ENCODE measurements at regions not wholly inside any gene's neighbourhood (a gene's known extent, or its start where the extent isn't known, plus 50 kb on each side); places are given as distances from the start of the nearest gene placed in this dataset.

DNA sequence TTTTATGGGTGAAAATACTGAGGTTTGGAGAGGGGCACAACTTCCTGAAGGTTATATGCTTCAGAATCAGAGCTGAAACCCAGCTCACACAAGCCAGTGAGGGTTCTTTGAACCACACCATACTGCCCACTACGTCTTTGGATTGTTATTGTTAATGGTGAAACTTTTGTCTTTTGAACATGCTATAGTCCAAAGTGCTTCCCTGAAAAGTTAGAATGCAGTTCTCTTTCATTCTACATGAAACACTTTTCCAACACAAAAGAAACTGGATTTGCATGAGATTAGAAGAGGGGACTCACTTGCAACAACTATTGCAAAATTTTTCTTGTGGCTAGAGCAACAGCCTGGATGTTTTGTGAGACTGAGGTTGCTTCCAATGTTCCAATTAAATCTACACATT, 473.6 kb downstream of the SOX2 start:
- H3K27me3 ChIP-seq (ENCODE audit: control insufficient read depth, insufficient read depth, low read length) = no peaks in the 10 kb centered on the region
- H3K27ac ChIP-seq (ENCODE audit: low read depth in 2 of 2, low read length in 2 of 2) = no peak overlapping the region
- FAIRE-seq = no peak
- H3K4me1 ChIP-seq (ENCODE audit: control insufficient read depth in 2 of 3, insufficient read depth in 2 of 3, low read depth in 1 of 3, low read length in 3 of 3) = no peaks in the 10 kb centered on the region
- no peaks in the 10 kb centered on the region for H3K36me3 ChIP-seq (ENCODE audit: control insufficient read depth in 2 of 3, insufficient read depth in 3 of 3, low read length in 3 of 3)
- H3K9ac ChIP-seq (ENCODE audit: low read length in 3 of 3) = no peak overlapping the region
- TF ChIP-seq CTCF (IDR thresholded peaks at IDR 0.05; ENCODE audit: borderline replicate concordance, extremely low read depth, insufficient read depth) = no peak
- DNase-seq = no peak
- intact Hi-C loops (cut with DNase I) = no loop called here
- H3K4me3 ChIP-seq (ENCODE audit: low read length in 3 of 3) = no peak overlapping the region
- peaks cover 0 to 4% (median 0%) of the 10 kb centered on the region in 3 donors for H3K9me3 ChIP-seq (ENCODE audit: control insufficient read depth in 2 of 3, insufficient read depth in 1 of 3, low read length in 3 of 3)

GRCh38 chr3:182190056-182190455, 478.3 kb downstream of the SOX2 start:
- DNase-seq (no peak), FAIRE-seq (no peak)
- H3K4me1 ChIP-seq (ENCODE audit: control insufficient read depth in 2 of 3, insufficient read depth in 2 of 3, low read depth in 1 of 3, low read length in 3 of 3) = no peaks in the 10 kb centered on the region
- no peak overlapping the region for H3K4me3 ChIP-seq (ENCODE audit: low read length in 3 of 3)
- H3K36me3 ChIP-seq (ENCODE audit: control insufficient read depth in 2 of 3, insufficient read depth in 3 of 3, low read length in 3 of 3) = no peaks in the 10 kb centered on the region
- TF ChIP-seq CTCF (IDR thresholded peaks at IDR 0.05; ENCODE audit: borderline replicate concordance, extremely low read depth, insufficient read depth) = no peak
- no peak overlapping the region for H3K27ac ChIP-seq (ENCODE audit: low read depth in 2 of 2, low read length in 2 of 2)
- intact Hi-C loops (cut with DNase I) = no loop called here
- H3K9me3 ChIP-seq (ENCODE audit: control insufficient read depth in 2 of 3, insufficient read depth in 1 of 3, low read length in 3 of 3) = peaks cover 0 to 4% (median 0%) of the 10 kb centered on the region in 3 donors
- no peaks in the 10 kb centered on the region for H3K27me3 ChIP-seq (ENCODE audit: control insufficient read depth, insufficient read depth, low read length)
- no peak overlapping the region for H3K9ac ChIP-seq (ENCODE audit: low read length in 3 of 3)

DNA sequence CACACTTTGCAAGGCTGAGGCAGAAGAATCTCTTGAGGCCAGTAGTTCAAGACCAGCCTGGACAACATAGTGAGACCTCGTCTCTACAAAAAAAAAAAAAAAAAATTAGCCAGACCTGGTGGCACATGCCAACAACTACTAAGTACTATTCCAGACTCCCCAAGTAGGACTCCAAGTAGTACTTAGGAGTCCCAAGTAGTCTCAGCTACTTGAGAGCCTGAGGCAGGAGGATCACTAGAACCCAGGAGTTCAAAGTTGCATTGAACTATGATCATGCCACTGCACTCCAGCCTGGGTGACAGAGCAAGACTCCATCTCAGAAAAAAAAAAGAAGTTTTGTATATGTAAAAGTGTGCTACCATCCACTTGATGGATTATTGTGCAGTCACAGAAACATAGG, 486.6 kb downstream of the SOX2 start:
- Histone ChIP-seq H3K9ac (ENCODE audit: low read length in 3 of 3) (no peak overlapping the region), H3K4me1 (ENCODE audit: control insufficient read depth in 2 of 3, insufficient read depth in 2 of 3, low read depth in 1 of 3, low read length in 3 of 3) (no peaks in the 10 kb centered on the region), H3K27me3 (ENCODE audit: control insufficient read depth, insufficient read depth, low read length) (no peaks in the 10 kb centered on the region), H3K4me3 (ENCODE audit: low read length in 3 of 3) (no peak overlapping the region), H3K36me3 (ENCODE audit: control insufficient read depth in 2 of 3, insufficient read depth in 3 of 3, low read length in 3 of 3) (no peaks in the 10 kb centered on the region), H3K27ac (ENCODE audit: low read depth in 2 of 2, low read length in 2 of 2) (no peak overlapping the region), H3K9me3 (ENCODE audit: control insufficient read depth in 2 of 3, insufficient read depth in 1 of 3, low read length in 3 of 3) (no peaks in the 10 kb centered on the region)
- FAIRE-seq = no peak
- no peak for DNase-seq
- TF ChIP-seq CTCF (IDR thresholded peaks at IDR 0.05; ENCODE audit: borderline replicate concordance, extremely low read depth, insufficient read depth) = no peak
- intact Hi-C loops (cut with DNase I) = no loop called here

DNA sequence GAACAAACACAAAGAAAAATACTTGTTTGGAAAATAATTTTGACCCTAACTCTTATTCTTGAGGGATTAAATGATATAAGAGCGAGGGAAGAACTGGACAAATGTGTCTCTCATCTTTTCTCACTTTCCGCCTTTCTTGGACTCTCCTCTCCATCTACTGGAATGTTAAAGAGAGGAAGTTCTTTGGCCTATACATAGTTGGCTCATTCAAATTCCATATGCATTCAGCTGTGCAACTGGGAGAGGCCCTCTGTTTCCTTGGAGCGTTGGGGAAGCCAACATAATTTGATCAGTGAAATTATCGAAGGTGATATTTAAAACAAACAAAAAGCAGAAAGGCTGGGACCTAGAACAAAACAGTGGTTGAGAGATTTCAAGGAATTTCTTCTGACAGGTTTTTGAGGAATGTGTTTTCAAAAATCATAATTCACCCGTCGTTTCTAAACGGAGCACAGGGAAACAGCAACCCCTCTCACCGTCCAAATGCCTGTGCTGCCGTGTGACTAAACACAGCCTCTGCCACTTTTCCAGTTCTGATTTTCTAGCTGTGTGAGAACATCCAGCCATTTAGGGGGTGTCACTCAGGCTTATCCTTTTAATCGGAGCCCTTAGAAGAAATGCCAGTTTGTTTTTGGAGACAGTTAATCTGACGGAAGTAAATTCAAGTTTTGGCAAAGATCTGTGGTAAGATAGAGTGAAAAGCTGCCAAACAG, 489.9 kb downstream of the SOX2 start:
- no peak overlapping the region for H3K4me3 ChIP-seq (ENCODE audit: low read length in 3 of 3)
- TF ChIP-seq CTCF (IDR thresholded peaks at IDR 0.05; ENCODE audit: borderline replicate concordance, extremely low read depth, insufficient read depth) = no peak
- H3K36me3 ChIP-seq (ENCODE audit: control insufficient read depth in 2 of 3, insufficient read depth in 3 of 3, low read length in 3 of 3) = no peaks in the 10 kb centered on the region
- H3K27me3 ChIP-seq (ENCODE audit: control insufficient read depth, insufficient read depth, low read length) = no peaks in the 10 kb centered on the region
- no peaks in the 10 kb centered on the region for H3K9me3 ChIP-seq (ENCODE audit: control insufficient read depth in 2 of 3, insufficient read depth in 1 of 3, low read length in 3 of 3)
- DNase-seq = peak in 1 of 5 donors; percentile 13
- no peak for FAIRE-seq
- no peak overlapping the region for H3K9ac ChIP-seq (ENCODE audit: low read length in 3 of 3)
- intact Hi-C loops (cut with DNase I) = no loop called here
- H3K27ac ChIP-seq (ENCODE audit: low read depth in 2 of 2, low read length in 2 of 2) = no peak overlapping the region
- H3K4me1 ChIP-seq (ENCODE audit: control insufficient read depth in 2 of 3, insufficient read depth in 2 of 3, low read depth in 1 of 3, low read length in 3 of 3) = no peaks in the 10 kb centered on the region

Measured in kidney (tissue), 13 donors.